ENCODE measurements at regions not wholly inside any gene's neighbourhood (a gene's known extent, or its start where the extent isn't known, plus 50 kb on each side); places are given as distances from the start of the nearest gene placed in this dataset.
A peak's percentile ranks its signal among the peaks of the same experiment; 100 is the strongest.

- no peak for TF ChIP-seq REST (IDR thresholded peaks at IDR 0.05)
- no peak for TF ChIP-seq NR2F2 (IDR thresholded peaks at IDR 0.05)
- peak; percentile 26 for TF ChIP-seq HNF4G (IDR thresholded peaks at IDR 0.05)
- TF ChIP-seq GABPA (IDR thresholded peaks at IDR 0.05 in 1 of 2, conservative IDR thresholded peaks at IDR 0.05 in 1 of 2), result no peak
Measured at GRCh38 chr2:176997074-176997791, 215.4 kb upstream of the HNRNPA3 start (continued).

GRCh38 chr2:176997792-176998169 is 214.8 kb upstream of the HNRNPA3 start:
- DNase-seq (ENCODE audit: low spot score), result no peak
- Histone ChIP-seq H3K9ac (ENCODE audit: low read depth in 1 of 2, low read length in 2 of 2) (no peak overlapping the region), H3K27ac (ENCODE audit: low read depth in 1 of 2, low read length in 2 of 2) (no peak overlapping the region), H3K4me3 (ENCODE audit: low read depth in 1 of 3, low read length in 3 of 3) (no peak overlapping the region), H3K4me1 (ENCODE audit: control insufficient read depth in 4 of 4, insufficient read depth in 4 of 4, low read length in 3 of 4) (no peaks in the 10 kb centered on the region), H3K27me3 (ENCODE audit: control insufficient read depth in 4 of 4, insufficient read depth in 4 of 4, low read length in 3 of 4) (no peaks in the 10 kb centered on the region), H3K9me3 (ENCODE audit: control insufficient read depth in 4 of 4, low read length in 3 of 4) (no peaks in the 10 kb centered on the region), H3K36me3 (ENCODE audit: control insufficient read depth in 4 of 4, insufficient read depth in 3 of 4, low read depth in 1 of 4, low read length in 3 of 4) (no peaks in the 10 kb centered on the region)
- TF ChIP-seq EGR1 (IDR thresholded peaks at IDR 0.05; ENCODE audit: low read depth in 2 of 2), result no peak
- no peak for TF ChIP-seq GABPA (IDR thresholded peaks at IDR 0.05 in 1 of 2, conservative IDR thresholded peaks at IDR 0.05 in 1 of 2)
- TF ChIP-seq RAD21 (IDR thresholded peaks at IDR 0.05), result no peak
- TF ChIP-seq MAX (IDR thresholded peaks at IDR 0.05), result no peak
- no peak for TF ChIP-seq YY1 (IDR thresholded peaks at IDR 0.05)
- TF ChIP-seq ZBTB33 (IDR thresholded peaks at IDR 0.05), result no peak
- no peak for TF ChIP-seq FOXA1 (IDR thresholded peaks at IDR 0.05)
- no peak for TF ChIP-seq ATF3 (IDR thresholded peaks at IDR 0.05)
- no peak for TF ChIP-seq HNF4A (conservative IDR thresholded peaks at IDR 0.05)
- TF ChIP-seq HNF4G (IDR thresholded peaks at IDR 0.05), result no peak
- no peak for TF ChIP-seq NR2F2 (IDR thresholded peaks at IDR 0.05)
- no peak for TF ChIP-seq CTCF (IDR thresholded peaks at IDR 0.05; ENCODE audit: low read depth, low read length, missing input control)
- no peak for TF ChIP-seq SP1 (IDR thresholded peaks at IDR 0.05)
- no peak for TF ChIP-seq JUND (IDR thresholded peaks at IDR 0.05)
- TF ChIP-seq REST (IDR thresholded peaks at IDR 0.05), result no peak
- no peak for TF ChIP-seq TAF1 (conservative IDR thresholded peaks at IDR 0.05)
- WGBS, result 93% methylated on average over 1 of the region's 1 CpG
